SK-N-SH treated with all-trans-retinoic acid at 6 μM for 48 hours (cell line): ENCODE measurements at regions not wholly inside any gene's neighbourhood (a gene's known extent, or its start where the extent isn't known, plus 50 kb on each side); places are given as distances from the start of the nearest gene placed in this dataset.

Experiments
- ATAC-seq: fragments of 200-7000 bp; cut with Tn5 transposase; 3 replicates; pipeline ENCODE4 v1.9.1; 2020; ENCODE audit warnings: mild to moderate bottlenecking, moderate library complexity
- ARNTL ChIP-seq: fragments of 450-650 bp; formaldehyde crosslinking; IDR thresholded peaks from 2 replicates; pipeline ENCODE4 v1.5.0; 2020; ENCODE audit warnings: low read depth, mild to moderate bottlenecking, moderate library complexity, borderline replicate concordance
- BACH2 ChIP-seq: fragments of 250-450 bp; sonication (Bioruptor Pico); IDR thresholded peaks from 2 replicates; pipeline ENCODE4 v1.9.0; 2021; ENCODE audit warnings: mild to moderate bottlenecking, borderline replicate concordance
- CSDC2 ChIP-seq: fragments of 250-450 bp; sonication (Bioruptor Pico); IDR thresholded peaks from 2 replicates; pipeline ENCODE4 v1.5.0; 2020; ENCODE audit warnings: mild to moderate bottlenecking, moderate library complexity
- ESRRG ChIP-seq: fragments of 250-450 bp; sonication (Bioruptor Pico); IDR thresholded peaks from 2 replicates; pipeline ENCODE4 v1.6.1; 2021; ENCODE audit warnings: mild to moderate bottlenecking
- GLIS3 ChIP-seq: fragments of 250-450 bp; sonication (Bioruptor Pico); IDR thresholded peaks from 2 replicates; pipeline ENCODE4 v1.5.0; 2020; ENCODE audit warnings: mild to moderate bottlenecking, moderate library complexity
- ISL1 ChIP-seq: fragments of 250-450 bp; sonication (Bioruptor Pico); IDR thresholded peaks from 2 replicates; pipeline ENCODE4 v2.1.2; 2022; ENCODE audit warnings: mild to moderate bottlenecking, moderate library complexity
- PPARA ChIP-seq: fragments of 250-450 bp; sonication (Bioruptor Pico); IDR thresholded peaks from 2 replicates; pipeline ENCODE4 v1.5.0; 2020; ENCODE audit warnings: mild to moderate bottlenecking, borderline replicate concordance
- RARB ChIP-seq: fragments of 250-450 bp; sonication (Bioruptor Pico); IDR thresholded peaks from 2 replicates; pipeline ENCODE4 v1.8.0; 2021; ENCODE audit warnings: mild to moderate bottlenecking, moderate library complexity
- SNAI2 ChIP-seq: fragments of 250-450 bp; sonication (Bioruptor Pico); IDR thresholded peaks from 2 replicates; pipeline ENCODE4 v1.5.0; 2020; ENCODE audit warnings: mild to moderate bottlenecking, moderate library complexity
- TCF4 ChIP-seq: fragments of 250-450 bp; sonication (Bioruptor Pico); IDR thresholded peaks from 2 replicates; pipeline ENCODE4 v1.8.0; 2021; ENCODE audit warnings: mild to moderate bottlenecking, moderate library complexity, borderline replicate concordance
- TOX ChIP-seq: fragments of 250-450 bp; sonication (Bioruptor Pico); IDR thresholded peaks from 2 replicates; pipeline ENCODE4 v1.8.0; 2021; ENCODE audit warnings: mild to moderate bottlenecking, moderate library complexity, borderline replicate concordance
- ZC3H10 ChIP-seq: fragments of 250-450 bp; sonication (Bioruptor Pico); IDR thresholded peaks from 2 replicates; pipeline ENCODE4 v1.5.1; 2021; ENCODE audit warnings: mild to moderate bottlenecking, moderate library complexity
- ZFP30 ChIP-seq: fragments of 450-650 bp; formaldehyde crosslinking; IDR thresholded peaks from 2 replicates; pipeline ENCODE4 v1.5.0; 2022; ENCODE audit warnings: mild to moderate bottlenecking, moderate library complexity
- ZNF70 ChIP-seq: fragments of 450-650 bp; formaldehyde crosslinking; IDR thresholded peaks from 2 replicates; pipeline ENCODE4 v1.5.0; 2020; ENCODE audit warnings: mild to moderate bottlenecking, moderate library complexity
- ZNF8 ChIP-seq: fragments of 450-650 bp; formaldehyde crosslinking; IDR thresholded peaks from 2 replicates; pipeline ENCODE4 v1.5.0; 2020; ENCODE audit warnings: mild to moderate bottlenecking, moderate library complexity
- TF ChIP-seq, protein P1 (sequence below): fragments of 250-450 bp; sonication (Bioruptor Pico); IDR thresholded peaks from 2 replicates; pipeline ENCODE4 v1.8.0; 2021; ENCODE audit warnings: low read depth, mild to moderate bottlenecking, moderate library complexity, borderline replicate concordance
- TF ChIP-seq, protein P2 (sequence below): fragments of 250-450 bp; sonication (Bioruptor Pico); IDR thresholded peaks from 2 replicates; pipeline ENCODE4 v1.8.0; 2020; ENCODE audit warnings: mild to moderate bottlenecking, moderate library complexity, borderline replicate concordance
- TF ChIP-seq, protein P3 (sequence below): fragments of 250-450 bp; sonication (Bioruptor Pico); IDR thresholded peaks from 2 replicates; pipeline ENCODE4 v1.5.0; 2020; ENCODE audit warnings: mild to moderate bottlenecking, moderate library complexity
- TF ChIP-seq, protein P4 (sequence below): fragments of 250-450 bp; sonication (Bioruptor Pico); IDR thresholded peaks from 2 replicates; pipeline ENCODE4 v1.5.1; 2020; ENCODE audit warnings: low read depth, mild to moderate bottlenecking, moderate library complexity

DNA sequence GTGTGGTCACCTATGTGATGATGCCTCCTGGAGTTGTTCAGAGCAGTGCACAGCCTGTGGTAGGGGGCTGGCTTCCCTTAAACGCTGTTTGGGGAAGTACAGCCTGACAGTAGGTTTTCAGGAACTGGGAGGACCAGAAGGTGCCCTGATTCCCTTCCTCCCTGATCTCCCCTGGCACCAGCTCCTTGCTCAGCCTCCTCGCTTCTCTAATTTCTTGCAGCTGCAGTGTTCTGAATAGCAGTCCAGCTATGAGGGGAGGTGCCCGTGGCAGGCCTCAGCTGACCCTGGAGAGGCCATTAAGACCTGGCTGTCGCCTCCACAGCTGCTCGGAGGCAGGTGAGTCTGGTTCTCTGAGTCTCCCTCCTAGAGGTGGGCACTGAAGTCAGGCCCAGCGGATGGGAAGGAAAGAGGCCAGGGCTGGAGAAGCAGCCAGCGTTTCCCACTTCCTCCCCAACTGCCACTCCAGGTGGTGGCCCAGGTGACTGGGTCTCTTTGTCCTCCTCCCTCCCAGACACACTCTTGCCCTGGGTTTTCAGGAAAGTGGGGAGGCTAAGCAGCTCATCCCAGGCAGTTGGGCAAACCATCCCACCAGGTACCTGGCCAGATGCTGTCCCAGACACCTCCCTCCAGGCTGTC, 52.0 kb upstream of the RPL11 start:
- TF ChIP-seq ESRRG (CRISPR knock-in tag): no peak
- TF ChIP-seq ISL1: no peak
- TF ChIP-seq, protein P1, sequence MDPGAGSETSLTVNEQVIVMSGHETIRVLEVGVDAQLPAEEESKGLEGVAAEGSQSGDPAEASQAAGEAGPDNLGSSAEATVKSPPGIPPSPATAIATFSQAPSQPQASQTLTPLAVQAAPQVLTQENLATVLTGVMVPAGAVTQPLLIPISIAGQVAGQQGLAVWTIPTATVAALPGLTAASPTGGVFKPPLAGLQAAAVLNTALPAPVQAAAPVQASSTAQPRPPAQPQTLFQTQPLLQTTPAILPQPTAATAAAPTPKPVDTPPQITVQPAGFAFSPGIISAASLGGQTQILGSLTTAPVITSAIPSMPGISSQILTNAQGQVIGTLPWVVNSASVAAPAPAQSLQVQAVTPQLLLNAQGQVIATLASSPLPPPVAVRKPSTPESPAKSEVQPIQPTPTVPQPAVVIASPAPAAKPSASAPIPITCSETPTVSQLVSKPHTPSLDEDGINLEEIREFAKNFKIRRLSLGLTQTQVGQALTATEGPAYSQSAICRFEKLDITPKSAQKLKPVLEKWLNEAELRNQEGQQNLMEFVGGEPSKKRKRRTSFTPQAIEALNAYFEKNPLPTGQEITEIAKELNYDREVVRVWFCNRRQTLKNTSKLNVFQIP (CRISPR knock-in tag): no peak
- no peak for TF ChIP-seq GLIS3 (CRISPR knock-in tag)
- no peak for TF ChIP-seq ZNF8 (CRISPR knock-in tag)
- TF ChIP-seq RARB: no peak
- TF ChIP-seq CSDC2: no peak
- no peak for TF ChIP-seq TOX (CRISPR knock-in tag)
- no peak for TF ChIP-seq ZC3H10 (CRISPR knock-in tag)
- TF ChIP-seq, all 23 proteins: peak for 0
- ATAC-seq: no peak

DNA sequence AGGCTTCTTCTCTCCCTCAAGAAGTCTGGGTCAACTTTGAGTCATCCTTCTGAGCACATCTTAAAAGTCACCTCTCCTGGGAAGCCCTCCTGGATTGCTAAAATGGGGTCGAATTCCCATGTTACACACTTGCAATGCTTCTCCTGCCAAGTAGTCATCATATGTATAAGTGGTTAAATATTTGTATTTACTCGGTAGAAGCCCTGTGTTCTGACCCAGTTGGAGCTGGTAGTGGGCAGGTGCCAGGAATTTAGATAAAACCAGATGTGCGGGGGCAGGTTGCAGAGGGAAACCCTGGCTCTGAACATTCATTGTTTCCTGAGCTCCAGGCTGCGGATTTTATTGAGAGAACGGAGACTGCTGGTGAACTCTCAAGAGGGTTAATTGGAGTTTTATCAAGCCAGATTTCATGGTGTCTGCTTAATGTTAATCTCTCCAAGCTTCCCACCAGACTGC, 52.8 kb upstream of the RPL11 start:
- TF ChIP-seq TCF4 (CRISPR knock-in tag) (peak; percentile 48; the same call in 1 of the 2 replicates), ISL1 (no peak)
- ATAC-seq: no peak; the same call in 2 of the 3 replicates

DNA sequence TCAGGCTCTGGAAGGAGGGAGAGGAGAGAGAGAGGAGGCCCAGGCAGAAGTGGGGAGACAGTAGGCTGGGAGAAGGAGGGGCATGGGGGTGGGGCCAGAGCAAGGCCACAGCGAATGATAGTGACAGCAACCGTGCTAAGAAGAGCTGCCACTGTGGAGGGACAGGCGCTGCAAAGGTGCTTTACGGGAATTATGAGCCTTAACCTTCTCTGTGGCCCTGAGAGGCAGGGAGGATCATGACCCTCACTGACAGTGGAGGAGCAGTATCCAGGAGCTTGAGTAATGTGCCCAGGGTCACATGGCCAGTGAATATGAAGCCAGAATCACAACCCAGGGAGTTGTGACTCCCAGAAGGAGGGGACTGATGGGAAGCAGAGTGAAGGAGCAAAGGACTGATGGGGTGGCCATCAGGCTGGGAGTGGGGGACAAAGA, 53.4 kb upstream of the RPL11 start:
- TF ChIP-seq BACH2 (no peak), ZFP30 (CRISPR knock-in tag) (no peak), TOX (CRISPR knock-in tag) (no peak), SNAI2 (CRISPR knock-in tag) (no peak), ZNF70 (CRISPR knock-in tag) (no peak), ISL1 (no peak)
- TF ChIP-seq, protein P2, sequence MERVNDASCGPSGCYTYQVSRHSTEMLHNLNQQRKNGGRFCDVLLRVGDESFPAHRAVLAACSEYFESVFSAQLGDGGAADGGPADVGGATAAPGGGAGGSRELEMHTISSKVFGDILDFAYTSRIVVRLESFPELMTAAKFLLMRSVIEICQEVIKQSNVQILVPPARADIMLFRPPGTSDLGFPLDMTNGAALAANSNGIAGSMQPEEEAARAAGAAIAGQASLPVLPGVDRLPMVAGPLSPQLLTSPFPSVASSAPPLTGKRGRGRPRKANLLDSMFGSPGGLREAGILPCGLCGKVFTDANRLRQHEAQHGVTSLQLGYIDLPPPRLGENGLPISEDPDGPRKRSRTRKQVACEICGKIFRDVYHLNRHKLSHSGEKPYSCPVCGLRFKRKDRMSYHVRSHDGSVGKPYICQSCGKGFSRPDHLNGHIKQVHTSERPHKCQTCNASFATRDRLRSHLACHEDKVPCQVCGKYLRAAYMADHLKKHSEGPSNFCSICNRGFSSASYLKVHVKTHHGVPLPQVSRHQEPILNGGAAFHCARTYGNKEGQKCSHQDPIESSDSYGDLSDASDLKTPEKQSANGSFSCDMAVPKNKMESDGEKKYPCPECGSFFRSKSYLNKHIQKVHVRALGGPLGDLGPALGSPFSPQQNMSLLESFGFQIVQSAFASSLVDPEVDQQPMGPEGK (CRISPR knock-in tag): no peak
- ATAC-seq: no peak

DNA sequence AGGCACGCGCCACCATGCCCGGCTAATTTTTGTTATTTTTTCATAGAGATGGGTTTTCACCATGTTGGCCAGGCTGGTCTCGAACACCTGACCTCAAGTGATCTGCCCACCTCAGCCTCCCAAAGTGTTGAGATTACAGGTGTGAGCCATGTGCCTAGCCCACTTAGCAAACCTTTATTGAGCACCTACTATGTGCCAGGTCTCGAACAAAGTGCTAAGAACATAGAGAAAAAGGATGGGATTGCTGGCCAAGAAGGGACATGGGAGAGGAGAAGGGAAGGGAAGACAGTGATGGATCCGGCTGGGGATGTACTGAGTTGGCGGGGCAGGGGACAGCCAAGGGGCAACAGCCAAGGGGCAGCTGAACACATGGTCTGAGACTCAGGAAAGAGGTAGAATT, 55.6 kb upstream of the RPL11 start:
- TF ChIP-seq TOX (CRISPR knock-in tag) (no peak), CSDC2 (no peak), SNAI2 (CRISPR knock-in tag) (no peak), ZNF70 (CRISPR knock-in tag) (no peak), BACH2 (no peak), ISL1 (no peak), GLIS3 (CRISPR knock-in tag) (no peak), ZNF8 (CRISPR knock-in tag) (no peak), PPARA (CRISPR knock-in tag) (no peak), RARB (no peak), ZC3H10 (CRISPR knock-in tag) (no peak), ARNTL (CRISPR knock-in tag) (no peak), ESRRG (CRISPR knock-in tag) (no peak)
- TF ChIP-seq, protein P3, sequence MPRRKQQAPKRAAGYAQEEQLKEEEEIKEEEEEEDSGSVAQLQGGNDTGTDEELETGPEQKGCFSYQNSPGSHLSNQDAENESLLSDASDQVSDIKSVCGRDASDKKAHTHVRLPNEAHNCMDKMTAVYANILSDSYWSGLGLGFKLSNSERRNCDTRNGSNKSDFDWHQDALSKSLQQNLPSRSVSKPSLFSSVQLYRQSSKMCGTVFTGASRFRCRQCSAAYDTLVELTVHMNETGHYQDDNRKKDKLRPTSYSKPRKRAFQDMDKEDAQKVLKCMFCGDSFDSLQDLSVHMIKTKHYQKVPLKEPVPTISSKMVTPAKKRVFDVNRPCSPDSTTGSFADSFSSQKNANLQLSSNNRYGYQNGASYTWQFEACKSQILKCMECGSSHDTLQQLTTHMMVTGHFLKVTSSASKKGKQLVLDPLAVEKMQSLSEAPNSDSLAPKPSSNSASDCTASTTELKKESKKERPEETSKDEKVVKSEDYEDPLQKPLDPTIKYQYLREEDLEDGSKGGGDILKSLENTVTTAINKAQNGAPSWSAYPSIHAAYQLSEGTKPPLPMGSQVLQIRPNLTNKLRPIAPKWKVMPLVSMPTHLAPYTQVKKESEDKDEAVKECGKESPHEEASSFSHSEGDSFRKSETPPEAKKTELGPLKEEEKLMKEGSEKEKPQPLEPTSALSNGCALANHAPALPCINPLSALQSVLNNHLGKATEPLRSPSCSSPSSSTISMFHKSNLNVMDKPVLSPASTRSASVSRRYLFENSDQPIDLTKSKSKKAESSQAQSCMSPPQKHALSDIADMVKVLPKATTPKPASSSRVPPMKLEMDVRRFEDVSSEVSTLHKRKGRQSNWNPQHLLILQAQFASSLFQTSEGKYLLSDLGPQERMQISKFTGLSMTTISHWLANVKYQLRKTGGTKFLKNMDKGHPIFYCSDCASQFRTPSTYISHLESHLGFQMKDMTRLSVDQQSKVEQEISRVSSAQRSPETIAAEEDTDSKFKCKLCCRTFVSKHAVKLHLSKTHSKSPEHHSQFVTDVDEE (CRISPR knock-in tag): no peak
- TF ChIP-seq, protein P4, sequence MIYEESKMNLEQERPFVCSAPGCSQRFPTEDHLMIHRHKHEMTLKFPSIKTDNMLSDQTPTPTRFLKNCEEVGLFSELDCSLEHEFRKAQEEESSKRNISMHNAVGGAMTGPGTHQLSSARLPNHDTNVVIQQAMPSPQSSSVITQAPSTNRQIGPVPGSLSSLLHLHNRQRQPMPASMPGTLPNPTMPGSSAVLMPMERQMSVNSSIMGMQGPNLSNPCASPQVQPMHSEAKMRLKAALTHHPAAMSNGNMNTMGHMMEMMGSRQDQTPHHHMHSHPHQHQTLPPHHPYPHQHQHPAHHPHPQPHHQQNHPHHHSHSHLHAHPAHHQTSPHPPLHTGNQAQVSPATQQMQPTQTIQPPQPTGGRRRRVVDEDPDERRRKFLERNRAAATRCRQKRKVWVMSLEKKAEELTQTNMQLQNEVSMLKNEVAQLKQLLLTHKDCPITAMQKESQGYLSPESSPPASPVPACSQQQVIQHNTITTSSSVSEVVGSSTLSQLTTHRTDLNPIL: no peak
- TF ChIP-seq, protein P1 (CRISPR knock-in tag): no peak
- no peak for ATAC-seq
